Activated B cell treated with CpG ODN at 0.5 μM for 24 hours (primary cell): ENCODE measurements at regions not wholly inside any gene's neighbourhood (a gene's known extent, or its start where the extent isn't known, plus 50 kb on each side); places are given as distances from the start of the nearest gene placed in this dataset.
"Not testable (repeated sequence)": the region's sequence is repeated elsewhere in the genome, so short reads cannot be mapped to it uniquely, and the experiment has no call there.

Source experiments
- ATAC-seq: fragments of 200-7000 bp; cut with Tn5 transposase; one replicate; pipeline ENCODE4 v1.10.0; 2021; ENCODE audit warnings: low read depth, mild to moderate bottlenecking, moderate library complexity
- CTCF ChIA-PET: fragments of 350-600 bp; sonication (Branson Sonifier 250); formaldehyde crosslinking; loops from one replicate; lab custom pipeline; 2021; ENCODE audit warnings: antibody characterized with exemption; lab: Charles Lee
- POLR2A ChIA-PET: fragments of 350-600 bp; sonication (Branson Sonifier 250); formaldehyde crosslinking; loops from one replicate; lab custom pipeline; 2021; ENCODE audit warnings: antibody characterized with exemption; lab: Charles Lee
- DNase-seq: peaks from one replicate; pipeline ENCODE4 v3.0.0; 2022
- H3K27ac Mint-ChIP-seq: one replicate; pipeline ENCODE4 v1.8.0; 2020; ENCODE audit warnings: mixed read lengths
- H3K27me3 Mint-ChIP-seq: one replicate; pipeline ENCODE4 v1.8.0; 2021; ENCODE audit warnings: mixed read lengths
- H3K36me3 Mint-ChIP-seq: one replicate; pipeline ENCODE4 v1.8.0; 2021; ENCODE audit warnings: low read depth, mixed read lengths
- H3K4me1 Mint-ChIP-seq: one replicate; pipeline ENCODE4 v1.8.0; 2021; ENCODE audit warnings: mixed read lengths
- H3K4me3 Mint-ChIP-seq: one replicate; pipeline ENCODE4 v1.8.0; 2020; ENCODE audit warnings: mild to moderate bottlenecking, mixed read lengths
- H3K9me3 Mint-ChIP-seq: one replicate; pipeline ENCODE4 v1.8.0; 2020; ENCODE audit warnings: mixed read lengths
- CTCF ChIP-seq: fragments of 200-600 bp; IDR thresholded peaks from one replicate; pipeline ENCODE4 v1.8.0; 2022; ENCODE audit warnings: antibody characterized with exemption, mild to moderate bottlenecking
- intact Hi-C: fragments of 100-400 bp; cut with micrococcal nuclease; formaldehyde crosslinking; loops from one replicate; pipeline ENCODE4 v1.15.1; 2024

DNA sequence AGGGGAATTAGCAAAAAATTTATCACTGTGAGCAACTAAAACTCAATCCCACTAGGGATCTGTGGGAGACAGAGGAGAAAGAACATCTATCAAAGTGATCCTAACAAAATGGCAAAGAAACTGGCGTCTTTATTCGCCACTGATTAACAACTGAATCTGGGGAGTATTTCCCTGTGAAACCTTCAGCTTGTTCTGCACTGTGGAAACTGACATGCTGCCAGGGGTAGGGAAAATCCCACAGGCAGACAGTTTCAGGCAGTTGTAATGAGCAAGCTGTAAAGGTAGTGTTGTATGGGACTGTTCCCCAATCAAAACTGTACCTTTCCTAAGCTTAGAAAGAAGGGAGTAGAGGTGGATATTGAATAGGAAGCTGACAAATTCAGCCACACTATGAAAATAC, 611.7 kb downstream of the VGLL3 start:
- ATAC-seq (no peak), DNase-seq (no peak)
- CTCF ChIA-PET, result no interaction called here
- no peak for TF ChIP-seq CTCF
- intact Hi-C loops, result no loop called here
- H3K4me3 Mint-ChIP-seq, result no peak overlapping the region
- H3K36me3 Mint-ChIP-seq, result no peaks in the 10 kb centered on the region
- POLR2A ChIA-PET, result no interaction called here
- H3K27me3 Mint-ChIP-seq, result no peaks in the 10 kb centered on the region
- H3K27ac Mint-ChIP-seq, result no peak overlapping the region
- no peaks in the 10 kb centered on the region for H3K4me1 Mint-ChIP-seq
- peaks cover 7% of the 10 kb centered on the region for H3K9me3 Mint-ChIP-seq

DNA sequence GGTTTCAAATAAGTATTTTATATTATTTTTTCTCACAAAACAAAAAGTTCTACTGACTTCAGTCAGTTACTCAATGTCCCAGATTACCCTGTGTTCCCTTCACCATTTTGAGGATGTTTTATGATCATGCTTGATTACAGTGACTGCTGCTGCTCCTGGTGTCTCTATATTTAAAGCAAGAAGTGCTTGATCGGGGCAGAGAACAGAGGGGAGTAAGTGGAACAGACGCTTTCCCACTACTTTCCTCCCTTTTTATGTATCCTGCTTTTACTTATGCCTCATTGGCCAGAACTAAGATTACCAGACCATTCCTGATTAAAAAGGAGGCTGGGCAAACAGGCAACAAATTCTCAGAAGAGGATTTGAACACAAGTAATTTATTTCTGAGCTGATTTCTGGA, 612.1 kb downstream of the VGLL3 start:
- CTCF ChIA-PET, result no interaction called here
- Mint-ChIP-seq H3K27ac (no peak overlapping the region), H3K4me3 (no peak overlapping the region), H3K27me3 (no peaks in the 10 kb centered on the region), H3K4me1 (no peaks in the 10 kb centered on the region), H3K9me3 (peaks cover 7% of the 10 kb centered on the region), H3K36me3 (no peaks in the 10 kb centered on the region)
- ATAC-seq, result no peak
- TF ChIP-seq CTCF, result no peak
- no peak for DNase-seq
- POLR2A ChIA-PET, result no interaction called here
- intact Hi-C loops, result no loop called here

DNA sequence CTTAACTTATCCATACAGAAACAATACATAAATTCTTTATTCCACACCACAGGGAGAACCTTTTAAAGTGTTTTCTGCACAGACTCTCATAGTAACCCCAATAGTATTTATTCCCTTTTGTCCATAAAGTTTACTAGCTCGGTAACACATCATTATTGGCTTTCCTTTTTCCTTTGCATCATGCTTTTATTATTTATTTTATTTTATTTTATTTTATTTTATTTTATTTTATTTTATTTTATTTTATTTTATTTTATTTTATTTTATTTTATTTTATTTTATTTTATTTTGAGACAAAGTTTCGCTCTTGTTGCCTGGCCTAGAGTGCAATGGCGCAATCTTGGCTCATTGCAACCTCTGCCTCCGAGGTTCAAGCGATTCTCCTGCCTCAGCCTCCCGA, 655.4 kb downstream of the VGLL3 start:
- H3K27ac Mint-ChIP-seq, H3K36me3 Mint-ChIP-seq, H3K4me1 Mint-ChIP-seq, POLR2A ChIA-PET, CTCF ChIA-PET, ATAC-seq, H3K4me3 Mint-ChIP-seq, intact Hi-C loops, DNase-seq, H3K27me3 Mint-ChIP-seq, H3K9me3 Mint-ChIP-seq: not testable (repeated sequence)

DNA sequence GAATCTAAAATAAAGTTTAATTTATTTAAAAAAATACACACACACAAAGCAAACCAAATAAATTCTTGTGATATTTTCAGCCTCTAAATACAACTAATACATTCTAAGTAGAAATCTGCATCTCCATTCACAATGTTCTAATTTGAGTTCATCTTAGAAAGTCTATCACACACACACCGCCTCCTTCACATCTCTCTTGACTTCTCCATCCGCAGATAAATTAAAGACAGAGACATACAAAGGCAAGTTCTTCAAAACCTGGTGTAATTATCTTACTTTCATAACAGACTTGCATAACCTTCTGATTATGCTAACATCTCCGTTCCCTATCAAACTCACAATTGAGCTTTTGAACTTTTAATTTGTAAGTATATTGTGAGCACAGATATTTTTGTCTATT, 657.3 kb downstream of the VGLL3 start:
- no peak overlapping the region for H3K4me3 Mint-ChIP-seq
- intact Hi-C loops, result no loop called here
- H3K4me1 Mint-ChIP-seq, result no peaks in the 10 kb centered on the region
- H3K27me3 Mint-ChIP-seq, result no peaks in the 10 kb centered on the region
- ATAC-seq (no peak), DNase-seq (no peak)
- ChIA-PET POLR2A (no interaction called here), CTCF (no interaction called here)
- H3K27ac Mint-ChIP-seq, result no peak overlapping the region
- TF ChIP-seq CTCF, result no peak
- peaks cover 5% of the 10 kb centered on the region for H3K9me3 Mint-ChIP-seq
- H3K36me3 Mint-ChIP-seq, result no peaks in the 10 kb centered on the region

DNA sequence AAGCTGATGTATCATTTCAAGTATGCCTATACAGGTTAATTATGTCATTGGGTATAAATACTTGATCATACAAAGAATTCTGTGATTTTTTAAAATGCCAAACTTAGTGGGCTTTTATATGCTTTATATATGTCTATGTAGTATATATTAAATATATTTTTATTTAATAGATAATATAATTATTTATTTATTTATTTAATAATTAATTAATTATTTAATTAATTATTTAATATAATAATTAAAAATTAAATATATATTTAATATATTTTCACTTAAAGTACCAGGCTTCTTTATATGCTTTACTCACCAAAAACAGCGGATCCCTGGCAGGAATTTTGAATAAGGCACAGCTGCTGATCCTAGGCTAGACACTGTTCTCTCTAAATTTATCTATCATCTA, 687.0 kb downstream of the VGLL3 start:
- no peak overlapping the region for H3K4me3 Mint-ChIP-seq
- no peaks in the 10 kb centered on the region for H3K4me1 Mint-ChIP-seq
- H3K36me3 Mint-ChIP-seq, result no peaks in the 10 kb centered on the region
- no peaks in the 10 kb centered on the region for H3K27me3 Mint-ChIP-seq
- peaks cover 17% of the 10 kb centered on the region for H3K9me3 Mint-ChIP-seq
- intact Hi-C loops, result no loop called here
- ChIA-PET CTCF (no interaction called here), POLR2A (no interaction called here)
- no peak for DNase-seq
- no peak overlapping the region for H3K27ac Mint-ChIP-seq
- no peak for ATAC-seq
- no peak for TF ChIP-seq CTCF

DNA sequence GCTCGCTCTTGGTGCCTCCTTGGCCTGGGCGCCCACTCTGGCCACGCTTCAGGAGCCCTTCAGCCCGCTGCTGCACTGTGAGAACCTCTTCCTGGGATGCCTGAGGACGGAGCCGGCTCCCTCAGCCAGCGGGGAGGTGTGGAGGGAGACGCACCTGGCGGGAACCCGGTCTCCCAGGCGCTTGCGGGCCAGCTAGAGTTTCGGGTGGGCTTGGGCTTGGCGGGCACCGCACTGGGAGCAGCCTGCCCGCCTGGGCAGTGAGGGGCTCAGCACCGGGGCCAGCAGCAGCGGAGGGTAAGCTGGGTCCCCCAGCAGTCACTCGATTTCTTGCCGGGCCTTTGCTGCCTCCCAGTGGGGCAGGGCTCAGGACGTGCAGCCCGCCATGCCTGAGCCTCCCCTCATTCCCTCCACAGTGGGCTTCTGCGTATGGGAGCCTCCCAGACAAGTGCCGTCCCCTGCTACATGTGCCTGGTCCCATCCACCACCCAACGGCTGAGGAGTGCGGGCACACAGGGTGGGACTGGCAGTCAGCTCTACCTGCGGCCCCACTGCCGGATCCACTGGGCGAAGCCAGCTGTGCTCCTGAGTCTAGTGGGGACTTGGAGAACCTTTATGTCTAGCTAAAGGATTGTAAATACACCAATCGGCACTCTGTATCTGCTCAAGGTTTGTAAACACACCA, 708.7 kb downstream of the VGLL3 start:
- CTCF ChIA-PET, result no interaction called here
- Mint-ChIP-seq H3K4me1 (no peaks in the 10 kb centered on the region), H3K27ac (no peak overlapping the region), H3K4me3 (no peak overlapping the region), H3K27me3 (no peaks in the 10 kb centered on the region), H3K36me3 (no peaks in the 10 kb centered on the region), H3K9me3 (no peaks in the 10 kb centered on the region)
- DNase-seq, result no peak
- intact Hi-C loops, result no loop called here
- POLR2A ChIA-PET, result no interaction called here
- no peak for TF ChIP-seq CTCF
- ATAC-seq, result no peak
